WTC11 (cell line): ENCODE measurements at regions not wholly inside any gene's neighbourhood (a gene's known extent, or its start where the extent isn't known, plus 50 kb on each side); places are given as distances from the start of the nearest gene placed in this dataset.

Source experiments
- ATAC-seq: fragments of 200-7000 bp; cut with Tn5 transposase; 2 replicates; pipeline ENCODE4 v1.10.0; 2021; ENCODE audit warnings: mild to moderate bottlenecking, moderate library complexity
- CTCF ChIA-PET: fragments of 300-600 bp; sonication (Branson Sonifier 250); formaldehyde crosslinking; loops from one replicate; lab custom pipeline; 2021; ENCODE audit warnings: antibody characterized with exemption; lab: Charles Lee
- POLR2A ChIA-PET: fragments of 350-600 bp; sonication (Branson Sonifier 250); formaldehyde crosslinking; loops from one replicate; lab custom pipeline; 2021; ENCODE audit warnings: antibody characterized with exemption; lab: Charles Lee
- DNase-seq: peaks from one replicate; pipeline ENCODE4 v3.0.0; 2021; ENCODE audit warnings: low spot score
- H3K27ac Mint-ChIP-seq: 2 replicates; pipeline ENCODE4 v1.8.0; 2021; ENCODE audit warnings: mixed read lengths
- H3K27me3 Mint-ChIP-seq: 2 replicates; pipeline ENCODE4 v1.8.0; 2021; ENCODE audit warnings: low read depth, mild to moderate bottlenecking, moderate library complexity, mixed read lengths
- H3K36me3 Mint-ChIP-seq: 2 replicates; pipeline ENCODE4 v1.8.0; 2021; ENCODE audit warnings: mixed read lengths
- H3K4me1 Mint-ChIP-seq: 2 replicates; pipeline ENCODE4 v1.8.0; 2022; ENCODE audit warnings: mixed read lengths
- H3K4me3 Mint-ChIP-seq: 2 replicates; pipeline ENCODE4 v1.8.0; 2021; ENCODE audit warnings: mild to moderate bottlenecking, moderate library complexity, mixed read lengths
- H3K9me3 Mint-ChIP-seq: 2 replicates; pipeline ENCODE4 v1.8.0; 2021; ENCODE audit warnings: mixed read lengths
- ELF4 ChIP-seq: sonication (generic); formaldehyde crosslinking; IDR thresholded peaks from 2 replicates; pipeline ENCODE4 v1.8.1; 2022; ENCODE audit warnings: low read depth, mild to moderate bottlenecking, moderate library complexity, missing genetic modification reagents
- GTF2I ChIP-seq: fragments of 250-450 bp; sonication (Bioruptor Pico); conservative IDR thresholded peaks from 2 replicates; pipeline ENCODE4 v1.4.0; 2021; ENCODE audit warnings: mild to moderate bottlenecking
- HMGA2 ChIP-seq: fragments of 250-450 bp; sonication (Bioruptor Pico); IDR thresholded peaks from 2 replicates; pipeline ENCODE4 v1.4.0; 2021; ENCODE audit warnings: mild to moderate bottlenecking, moderate library complexity
- NR1H2 ChIP-seq: sonication (generic); formaldehyde crosslinking; IDR thresholded peaks from 2 replicates; pipeline ENCODE4 v1.9.0; 2021; ENCODE audit warnings: mild to moderate bottlenecking, moderate library complexity, missing genetic modification reagents
- SOX15 ChIP-seq: fragments of 250-450 bp; sonication (Bioruptor Pico); IDR thresholded peaks from 2 replicates; pipeline ENCODE4 v1.9.0; 2021; ENCODE audit warnings: mild to moderate bottlenecking
- ZNF232 ChIP-seq: sonication (generic); formaldehyde crosslinking; IDR thresholded peaks from 2 replicates; pipeline ENCODE4 v1.8.0; 2022; ENCODE audit warnings: mild to moderate bottlenecking, missing genetic modification reagents
- ZNF396 ChIP-seq: fragments of 250-450 bp; sonication (Bioruptor Pico); IDR thresholded peaks from 2 replicates; pipeline ENCODE4 v1.8.0; 2021; ENCODE audit warnings: mild to moderate bottlenecking, moderate library complexity, borderline replicate concordance
- ZNF671 ChIP-seq: fragments of 250-450 bp; sonication (Bioruptor Pico); IDR thresholded peaks from 2 replicates; pipeline ENCODE4 v1.8.0; 2021; ENCODE audit warnings: mild to moderate bottlenecking
- TF ChIP-seq, protein P1 (sequence below): sonication (generic); formaldehyde crosslinking; IDR thresholded peaks from 2 replicates; pipeline ENCODE4 v1.8.1; 2022; ENCODE audit warnings: mild to moderate bottlenecking, missing genetic modification reagents, moderate library complexity, borderline replicate concordance
- TF ChIP-seq, protein P2 (sequence below): sonication (generic); formaldehyde crosslinking; IDR thresholded peaks from 2 replicates; pipeline ENCODE4 v1.8.0; 2022; ENCODE audit warnings: mild to moderate bottlenecking, missing genetic modification reagents
- TF ChIP-seq, protein P3 (sequence below): sonication (generic); formaldehyde crosslinking; IDR thresholded peaks from 2 replicates; pipeline ENCODE4 v1.8.0; 2022; ENCODE audit warnings: missing genetic modification reagents
- TF ChIP-seq, protein P4 (sequence below): fragments of 250-450 bp; sonication (Bioruptor Pico); IDR thresholded peaks from 2 replicates; pipeline ENCODE4 v1.9.0; 2021; ENCODE audit warnings: mild to moderate bottlenecking
- TF ChIP-seq, protein P5 (sequence below): sonication (generic); formaldehyde crosslinking; IDR thresholded peaks from 2 replicates; pipeline ENCODE4 v1.8.1; 2022; ENCODE audit warnings: missing genetic modification reagents, borderline replicate concordance

DNA sequence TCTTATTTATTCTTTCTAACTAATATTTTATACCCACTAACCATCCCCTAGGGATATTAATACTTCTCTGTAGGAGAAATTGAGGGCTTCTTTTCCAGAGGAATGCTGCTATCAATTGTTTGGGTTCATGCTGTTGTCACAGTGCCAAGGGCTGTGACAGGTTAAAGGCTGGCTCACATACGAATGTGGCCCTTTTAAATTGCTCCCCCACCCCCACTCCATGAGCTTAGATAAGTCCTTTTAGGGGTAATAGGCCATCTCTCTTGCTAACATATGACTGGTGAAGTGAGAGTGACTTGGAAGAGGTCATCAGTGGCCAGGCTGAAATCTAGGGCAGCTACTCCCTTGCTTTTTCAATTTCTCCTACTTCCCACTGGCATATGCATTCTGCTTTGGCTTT lies 121.9 kb upstream of the DPH6 start:
- ATAC-seq (no peak; the same call in 1 of the 2 replicates), DNase-seq (no peak)
- no peaks in the 10 kb centered on the region for H3K36me3 Mint-ChIP-seq
- ChIA-PET POLR2A (no interaction called here), CTCF (no interaction called here)
- H3K4me3 Mint-ChIP-seq, result no peak overlapping the region
- H3K4me1 Mint-ChIP-seq, result peaks cover 27% of the 10 kb centered on the region
- no peaks in the 10 kb centered on the region for H3K27me3 Mint-ChIP-seq
- peak overlapping the region; percentile 68; the same call in 1 of the 2 replicates for H3K27ac Mint-ChIP-seq
- H3K9me3 Mint-ChIP-seq, result peaks cover 4% of the 10 kb centered on the region; the same call in 1 of the 2 replicates
- TF ChIP-seq, protein P1, sequence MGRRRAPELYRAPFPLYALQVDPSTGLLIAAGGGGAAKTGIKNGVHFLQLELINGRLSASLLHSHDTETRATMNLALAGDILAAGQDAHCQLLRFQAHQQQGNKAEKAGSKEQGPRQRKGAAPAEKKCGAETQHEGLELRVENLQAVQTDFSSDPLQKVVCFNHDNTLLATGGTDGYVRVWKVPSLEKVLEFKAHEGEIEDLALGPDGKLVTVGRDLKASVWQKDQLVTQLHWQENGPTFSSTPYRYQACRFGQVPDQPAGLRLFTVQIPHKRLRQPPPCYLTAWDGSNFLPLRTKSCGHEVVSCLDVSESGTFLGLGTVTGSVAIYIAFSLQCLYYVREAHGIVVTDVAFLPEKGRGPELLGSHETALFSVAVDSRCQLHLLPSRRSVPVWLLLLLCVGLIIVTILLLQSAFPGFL, result no peak
- no peak for TF ChIP-seq ZNF396 (CRISPR knock-in tag)
- TF ChIP-seq HMGA2, result no peak
- no peak for TF ChIP-seq ELF4 (CRISPR knock-in tag)
- TF ChIP-seq, protein P2, sequence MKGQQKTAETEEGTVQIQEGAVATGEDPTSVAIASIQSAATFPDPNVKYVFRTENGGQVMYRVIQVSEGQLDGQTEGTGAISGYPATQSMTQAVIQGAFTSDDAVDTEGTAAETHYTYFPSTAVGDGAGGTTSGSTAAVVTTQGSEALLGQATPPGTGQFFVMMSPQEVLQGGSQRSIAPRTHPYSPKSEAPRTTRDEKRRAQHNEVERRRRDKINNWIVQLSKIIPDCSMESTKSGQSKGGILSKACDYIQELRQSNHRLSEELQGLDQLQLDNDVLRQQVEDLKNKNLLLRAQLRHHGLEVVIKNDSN (CRISPR knock-in tag), result no peak
- TF ChIP-seq, protein P3, sequence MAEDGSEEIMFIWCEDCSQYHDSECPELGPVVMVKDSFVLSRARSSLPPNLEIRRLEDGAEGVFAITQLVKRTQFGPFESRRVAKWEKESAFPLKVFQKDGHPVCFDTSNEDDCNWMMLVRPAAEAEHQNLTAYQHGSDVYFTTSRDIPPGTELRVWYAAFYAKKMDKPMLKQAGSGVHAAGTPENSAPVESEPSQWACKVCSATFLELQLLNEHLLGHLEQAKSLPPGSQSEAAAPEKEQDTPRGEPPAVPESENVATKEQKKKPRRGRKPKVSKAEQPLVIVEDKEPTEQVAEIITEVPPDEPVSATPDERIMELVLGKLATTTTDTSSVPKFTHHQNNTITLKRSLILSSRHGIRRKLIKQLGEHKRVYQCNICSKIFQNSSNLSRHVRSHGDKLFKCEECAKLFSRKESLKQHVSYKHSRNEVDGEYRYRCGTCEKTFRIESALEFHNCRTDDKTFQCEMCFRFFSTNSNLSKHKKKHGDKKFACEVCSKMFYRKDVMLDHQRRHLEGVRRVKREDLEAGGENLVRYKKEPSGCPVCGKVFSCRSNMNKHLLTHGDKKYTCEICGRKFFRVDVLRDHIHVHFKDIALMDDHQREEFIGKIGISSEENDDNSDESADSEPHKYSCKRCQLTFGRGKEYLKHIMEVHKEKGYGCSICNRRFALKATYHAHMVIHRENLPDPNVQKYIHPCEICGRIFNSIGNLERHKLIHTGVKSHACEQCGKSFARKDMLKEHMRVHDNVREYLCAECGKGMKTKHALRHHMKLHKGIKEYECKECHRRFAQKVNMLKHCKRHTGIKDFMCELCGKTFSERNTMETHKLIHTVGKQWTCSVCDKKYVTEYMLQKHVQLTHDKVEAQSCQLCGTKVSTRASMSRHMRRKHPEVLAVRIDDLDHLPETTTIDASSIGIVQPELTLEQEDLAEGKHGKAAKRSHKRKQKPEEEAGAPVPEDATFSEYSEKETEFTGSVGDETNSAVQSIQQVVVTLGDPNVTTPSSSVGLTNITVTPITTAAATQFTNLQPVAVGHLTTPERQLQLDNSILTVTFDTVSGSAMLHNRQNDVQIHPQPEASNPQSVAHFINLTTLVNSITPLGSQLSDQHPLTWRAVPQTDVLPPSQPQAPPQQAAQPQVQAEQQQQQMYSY, result no peak
- no peak for TF ChIP-seq SOX15 (CRISPR knock-in tag)
- no peak for TF ChIP-seq ZNF232 (CRISPR knock-in tag)
- TF ChIP-seq, protein P4, sequence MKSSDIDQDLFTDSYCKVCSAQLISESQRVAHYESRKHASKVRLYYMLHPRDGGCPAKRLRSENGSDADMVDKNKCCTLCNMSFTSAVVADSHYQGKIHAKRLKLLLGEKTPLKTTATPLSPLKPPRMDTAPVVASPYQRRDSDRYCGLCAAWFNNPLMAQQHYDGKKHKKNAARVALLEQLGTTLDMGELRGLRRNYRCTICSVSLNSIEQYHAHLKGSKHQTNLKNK (CRISPR knock-in tag), result no peak
- TF ChIP-seq NR1H2 (CRISPR knock-in tag), result no peak

DNA sequence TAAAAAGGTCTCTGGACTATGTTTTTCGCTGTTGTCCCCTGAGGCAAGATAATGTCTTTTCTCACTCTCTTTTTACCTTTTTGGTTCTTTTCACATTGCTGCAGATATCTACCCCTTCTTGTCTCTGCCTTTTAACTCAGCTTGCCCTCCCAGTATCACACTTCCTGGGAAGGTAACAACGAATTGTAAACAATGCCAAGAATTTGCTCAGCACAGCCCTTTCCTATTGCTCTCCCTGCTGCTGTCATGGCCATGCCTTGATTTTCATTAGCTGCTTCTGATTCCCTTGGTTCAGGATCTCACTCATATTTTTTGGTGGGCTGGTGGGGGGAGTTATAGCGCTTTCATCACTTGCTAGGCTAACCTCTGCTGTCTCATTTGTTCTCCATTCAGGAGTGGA lies 123.1 kb upstream of the DPH6 start:
- ATAC-seq (peak; percentile 91), DNase-seq (no peak)
- TF ChIP-seq ZNF671 (CRISPR knock-in tag) (no peak), GTF2I (CRISPR knock-in tag) (no peak)
- TF ChIP-seq, protein P1, result no peak
- TF ChIP-seq, protein P5, sequence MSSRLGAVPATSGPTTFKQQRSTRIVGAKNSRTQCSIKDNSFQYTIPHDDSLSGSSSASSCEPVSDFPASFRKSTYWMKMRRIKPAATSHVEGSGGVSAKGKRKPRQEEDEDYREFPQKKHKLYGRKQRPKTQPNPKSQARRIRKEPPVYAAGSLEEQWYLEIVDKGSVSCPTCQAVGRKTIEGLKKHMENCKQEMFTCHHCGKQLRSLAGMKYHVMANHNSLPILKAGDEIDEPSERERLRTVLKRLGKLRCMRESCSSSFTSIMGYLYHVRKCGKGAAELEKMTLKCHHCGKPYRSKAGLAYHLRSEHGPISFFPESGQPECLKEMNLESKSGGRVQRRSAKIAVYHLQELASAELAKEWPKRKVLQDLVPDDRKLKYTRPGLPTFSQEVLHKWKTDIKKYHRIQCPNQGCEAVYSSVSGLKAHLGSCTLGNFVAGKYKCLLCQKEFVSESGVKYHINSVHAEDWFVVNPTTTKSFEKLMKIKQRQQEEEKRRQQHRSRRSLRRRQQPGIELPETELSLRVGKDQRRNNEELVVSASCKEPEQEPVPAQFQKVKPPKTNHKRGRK (CRISPR knock-in tag), result no peak
- POLR2A ChIA-PET, result no interaction called here
- Mint-ChIP-seq H3K4me1 (peaks cover 29% of the 10 kb centered on the region), H3K9me3 (peaks cover 4% of the 10 kb centered on the region; the same call in 1 of the 2 replicates), H3K27ac (peak overlapping the region; percentile 90), H3K36me3 (no peaks in the 10 kb centered on the region), H3K27me3 (no peaks in the 10 kb centered on the region), H3K4me3 (no peak overlapping the region)
- CTCF ChIA-PET, result interaction anchor here (0.7 to 1.0 kb wide), 2 partner anchors 82 to 380 kb away, joined by 3 read pairs; no protein-coding TSS in a partner anchor
